HG03439 (cell line): ENCODE measurements at regions not wholly inside any gene's neighbourhood (a gene's known extent, or its start where the extent isn't known, plus 50 kb on each side); places are given as distances from the start of the nearest gene placed in this dataset.
"Not testable (repeated sequence)": the region's sequence is repeated elsewhere in the genome, so short reads cannot be mapped to it uniquely, and the experiment has no call there.

Experiments used
- ATAC-seq: cut with Tn5 transposase; IDR thresholded peaks from one replicate; pipeline ENCODE4 v1.9.1; 2021; ENCODE audit warnings: mild to moderate bottlenecking, moderate library complexity; ENCODE audit not compliant: unreplicated experiment

DNA sequence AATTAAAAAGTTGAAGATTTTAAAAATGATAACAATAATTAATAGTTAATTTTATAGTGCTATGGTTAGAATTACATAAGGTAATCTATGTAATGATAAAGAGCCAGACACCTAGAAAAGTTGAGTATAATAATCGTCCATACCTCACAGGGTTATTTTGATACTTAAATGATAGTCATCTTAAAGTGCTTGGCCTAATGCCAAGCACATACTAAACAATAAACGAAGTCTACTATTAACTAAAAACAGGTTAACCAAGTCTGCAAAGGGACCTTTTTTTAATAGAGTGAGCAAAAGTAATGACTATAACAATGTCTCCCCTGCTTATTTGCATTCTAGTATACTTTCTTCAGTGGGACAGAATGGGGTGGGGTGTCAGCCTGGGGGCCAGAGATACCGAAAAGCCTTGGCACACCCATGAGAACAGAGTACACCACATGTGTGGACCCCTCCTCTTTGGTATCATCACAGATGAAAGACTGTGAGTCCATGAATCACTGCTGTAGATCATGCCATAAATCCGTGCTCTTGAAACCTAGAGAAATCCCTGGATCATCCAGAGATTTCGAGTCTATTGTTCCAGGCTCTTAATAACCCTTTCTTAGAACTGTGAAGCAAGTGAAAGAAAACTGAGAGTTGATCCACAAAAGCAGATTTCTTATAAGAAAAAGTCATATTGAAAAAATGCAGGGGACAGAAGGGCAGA lies 249.5 kb downstream of the PRELID2 start:
- no peak for ATAC-seq

DNA sequence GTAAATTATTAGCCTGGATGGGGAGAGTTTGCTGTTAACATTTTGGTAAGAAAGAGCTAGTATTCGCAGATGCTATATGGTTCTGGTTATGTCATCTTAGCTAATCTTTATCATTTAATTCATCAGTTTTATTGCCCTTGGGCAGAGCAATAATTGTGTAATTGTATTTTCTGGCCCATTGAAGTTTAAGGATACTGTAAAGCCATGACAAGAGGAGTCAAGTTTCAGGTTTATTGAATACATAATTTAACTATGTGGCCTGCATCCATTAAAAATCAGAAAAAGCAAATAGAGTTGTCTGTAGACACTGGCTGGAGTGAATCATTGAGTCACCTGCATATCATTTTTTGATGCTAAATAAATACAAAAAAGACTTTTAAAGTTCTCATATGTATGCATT lies 255.8 kb downstream of the PRELID2 start:
- ATAC-seq: no peak

DNA sequence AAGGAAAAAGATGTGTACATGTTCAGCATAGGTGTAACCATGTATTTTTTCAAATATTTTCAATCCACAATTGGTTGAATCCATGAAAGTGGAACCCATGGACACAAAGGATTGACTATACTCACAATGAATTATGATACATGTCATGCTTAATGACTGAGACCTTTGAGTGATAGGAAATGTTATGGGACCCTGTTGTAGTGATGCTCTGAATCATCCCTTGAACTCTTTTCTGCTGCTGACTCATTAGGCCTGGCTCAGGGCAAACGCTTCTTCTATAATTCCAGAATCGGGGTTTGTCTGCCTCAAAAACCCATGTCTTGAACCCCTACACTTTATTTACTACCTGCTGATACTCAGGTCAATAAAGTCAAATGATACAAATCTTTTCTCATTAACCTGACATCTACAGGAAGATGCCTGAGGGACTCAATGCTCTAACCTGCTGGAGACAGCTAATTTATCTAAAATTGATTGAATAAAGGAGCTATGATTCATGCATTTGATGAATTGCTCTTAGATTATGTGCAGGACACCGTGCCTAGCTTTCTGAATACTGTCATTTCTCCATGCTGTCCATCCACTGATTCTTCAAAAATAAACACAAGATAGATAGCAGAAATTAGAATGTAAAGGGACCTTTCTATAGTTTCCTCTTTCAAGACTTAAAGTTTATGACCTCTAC lies 260.1 kb downstream of the PRELID2 start:
- no peak for ATAC-seq

DNA sequence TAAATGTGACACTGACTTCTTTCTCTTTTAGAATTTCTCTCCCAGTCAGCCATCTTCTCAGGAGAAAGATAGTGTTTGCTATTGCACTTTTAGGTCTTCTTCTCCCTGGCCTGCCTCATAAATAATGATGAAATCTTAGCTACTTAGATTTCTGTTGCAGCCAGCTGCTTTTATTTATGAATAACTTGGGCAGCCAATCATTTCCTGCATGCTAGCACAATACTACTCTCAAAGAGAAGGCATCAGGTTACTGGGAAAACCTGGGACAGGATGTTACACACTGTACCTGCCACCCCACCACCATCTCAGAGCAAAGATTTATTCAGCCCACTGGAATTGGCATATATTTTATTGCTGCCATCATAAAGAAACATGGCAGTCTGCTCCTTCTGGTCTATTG lies 266.6 kb downstream of the PRELID2 start:
- no peak for ATAC-seq

DNA sequence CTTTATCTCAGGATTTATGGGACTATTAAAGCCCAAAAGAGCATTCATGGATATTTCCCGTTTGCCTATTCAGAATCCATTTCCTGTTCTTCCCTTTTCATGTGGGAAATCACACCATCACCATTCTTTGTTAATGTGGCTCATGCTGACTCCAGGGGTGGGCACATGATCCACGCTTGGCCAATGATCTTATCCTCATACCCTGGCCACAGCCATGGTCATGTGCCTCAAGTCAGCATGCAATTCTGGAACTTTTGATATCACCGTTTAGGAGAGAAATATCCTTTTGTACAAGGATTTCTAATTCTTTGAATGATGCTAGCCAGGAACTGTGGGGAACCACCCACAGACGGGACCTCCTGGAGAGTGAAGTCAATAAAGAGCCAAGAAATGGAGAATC lies 272.2 kb downstream of the PRELID2 start:
- no peak for ATAC-seq

DNA sequence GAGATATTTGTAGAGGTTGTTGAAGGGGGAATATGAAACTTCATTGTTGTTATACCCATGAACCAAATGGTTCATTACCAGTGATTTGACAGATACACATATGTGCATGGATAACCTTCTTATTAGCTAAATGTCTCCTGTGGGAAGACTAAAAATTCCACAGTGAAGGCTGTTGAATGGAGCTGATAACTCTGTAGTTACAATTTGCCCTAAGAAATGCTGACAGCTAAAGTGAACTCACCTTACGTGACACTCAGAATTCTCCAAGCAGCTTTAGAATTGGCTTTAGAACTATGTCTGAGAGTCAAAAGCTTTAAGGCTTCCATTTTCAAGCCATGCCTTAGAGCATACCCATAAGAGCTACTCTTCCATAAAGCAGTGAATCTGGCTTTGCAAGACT lies 276.9 kb downstream of the PRELID2 start:
- no peak for ATAC-seq

DNA sequence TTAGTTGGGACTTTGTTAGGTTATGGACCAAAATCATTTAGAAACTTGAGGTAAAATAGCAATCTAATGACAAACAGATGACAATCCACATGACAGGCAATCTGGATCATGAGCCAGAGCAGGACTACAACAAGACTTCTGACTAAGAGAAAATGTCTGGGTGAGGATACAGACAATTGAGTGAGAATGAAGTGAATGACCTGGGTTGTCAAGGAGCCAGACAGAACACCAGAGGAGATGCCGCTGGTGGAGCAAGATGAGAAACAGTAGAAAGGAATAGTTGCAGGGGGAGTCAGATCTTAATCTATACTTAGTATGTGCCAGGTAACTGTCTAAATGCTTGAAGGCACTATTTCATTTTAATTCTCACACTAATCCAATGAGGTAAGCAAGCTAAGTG lies 277.8 kb downstream of the PRELID2 start:
- ATAC-seq: no peak

DNA sequence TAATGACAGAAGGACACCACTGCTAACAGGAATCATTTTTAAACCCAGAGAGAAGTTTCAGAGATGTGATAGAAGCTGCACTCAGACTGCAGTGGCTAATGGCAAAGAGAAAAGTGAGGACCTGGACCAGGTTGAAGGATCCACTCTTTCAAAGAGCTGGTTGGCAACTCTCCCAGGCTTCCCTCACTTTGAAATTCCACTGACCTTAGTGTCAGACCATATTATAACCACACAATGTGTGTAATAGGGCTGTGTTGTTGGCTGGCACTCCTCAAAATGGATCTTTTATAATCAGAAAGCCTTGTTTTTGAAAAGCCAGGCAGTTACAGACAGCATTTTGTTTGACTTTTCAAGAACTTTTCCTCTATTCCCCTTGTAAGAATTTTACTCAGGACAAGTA lies 280.7 kb downstream of the PRELID2 start:
- ATAC-seq: no peak

DNA sequence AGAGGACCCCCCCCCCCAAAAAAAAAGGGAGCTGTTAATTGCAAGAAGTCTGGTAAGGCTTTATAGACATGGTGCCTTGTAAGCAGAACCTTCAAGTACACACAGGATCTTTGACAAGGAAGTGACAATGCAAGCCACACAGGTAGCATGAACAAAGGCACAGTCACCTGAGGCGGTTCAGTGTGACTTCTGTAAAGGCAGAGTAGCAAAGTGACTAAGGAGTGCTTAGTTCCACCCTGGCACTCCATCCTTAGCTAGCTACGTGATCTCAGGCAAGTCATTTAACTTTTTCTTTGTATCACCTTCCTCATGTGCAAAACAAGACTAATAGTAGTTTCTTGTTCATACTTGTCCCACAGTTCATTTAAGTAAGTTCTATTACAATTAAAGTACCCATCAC lies 282.0 kb downstream of the PRELID2 start:
- ATAC-seq: no peak

DNA sequence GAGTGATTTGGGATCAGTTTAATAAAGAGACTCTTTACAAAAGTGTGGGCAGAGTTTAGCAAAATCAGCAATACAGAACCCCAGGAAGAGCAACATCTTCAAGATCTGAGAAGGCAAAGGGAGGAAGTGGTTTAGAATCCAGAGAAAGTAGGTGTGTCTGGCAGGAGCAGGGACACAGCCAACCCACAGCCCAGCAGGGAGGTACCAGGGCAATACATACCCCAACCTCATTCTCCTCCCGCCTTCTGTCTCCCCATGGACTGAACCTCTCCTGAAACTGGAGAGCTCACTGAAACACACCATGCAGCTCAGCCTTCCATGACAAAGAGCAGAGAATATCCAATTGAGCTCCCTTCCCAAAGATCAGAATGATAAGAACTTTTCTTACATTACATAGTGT lies 283.4 kb downstream of the PRELID2 start:
- ATAC-seq: no peak

DNA sequence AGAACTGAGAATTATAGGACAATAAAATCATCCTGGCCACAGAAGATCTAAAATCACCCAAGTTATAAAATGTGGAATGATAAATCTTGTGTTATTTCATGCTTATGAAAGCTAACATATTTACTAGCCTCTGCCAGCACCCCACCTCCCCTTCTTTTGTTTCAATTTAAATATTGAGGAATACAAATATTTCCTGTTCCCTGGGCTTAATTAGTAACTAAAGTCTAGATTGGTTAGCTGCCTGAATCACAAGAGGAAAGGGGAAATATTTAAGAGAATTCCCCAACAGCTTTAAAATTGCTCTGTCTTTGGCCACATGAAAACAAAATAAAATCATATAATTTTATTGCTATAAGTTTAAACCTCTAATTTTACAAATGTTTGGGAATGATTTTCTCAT lies 287.0 kb downstream of the PRELID2 start:
- no peak for ATAC-seq

DNA sequence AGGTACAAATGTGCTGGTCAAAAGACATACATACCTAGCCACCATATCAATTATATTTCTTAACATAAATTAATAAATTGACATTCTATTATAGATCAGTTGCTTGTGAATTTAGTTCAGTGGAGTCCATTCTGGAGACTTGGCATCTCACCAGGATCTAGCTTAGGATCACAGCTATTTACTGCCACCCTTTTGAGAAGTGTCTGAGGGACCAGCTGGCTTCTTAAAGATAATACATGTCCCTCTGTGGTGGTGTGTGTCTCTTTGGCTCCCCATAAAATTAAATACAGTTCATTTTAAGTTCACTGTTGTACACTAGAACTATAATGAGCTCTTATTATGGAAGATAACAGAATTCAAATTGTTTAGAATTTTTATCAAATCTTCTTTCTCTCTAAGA lies 290.7 kb downstream of the PRELID2 start:
- ATAC-seq: no peak

DNA sequence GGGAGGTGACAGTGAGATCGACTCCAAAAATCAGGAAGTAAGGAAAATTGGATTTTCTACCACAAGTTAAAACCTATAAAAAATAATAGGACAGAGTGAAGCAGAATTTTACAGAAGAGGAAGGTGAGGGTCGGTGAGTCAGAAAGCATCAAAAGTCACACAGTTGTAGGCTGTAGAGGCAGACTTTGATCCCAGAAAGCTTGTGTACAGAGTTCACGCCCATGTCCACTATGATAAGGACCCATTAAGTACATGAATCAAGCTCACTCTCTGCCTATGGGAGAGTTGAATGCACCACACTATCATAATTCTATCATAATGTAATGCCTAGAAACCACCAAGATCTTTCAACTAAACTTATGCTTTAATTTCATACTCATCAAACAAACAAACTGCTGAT lies 291.2 kb downstream of the PRELID2 start:
- ATAC-seq: no peak

DNA sequence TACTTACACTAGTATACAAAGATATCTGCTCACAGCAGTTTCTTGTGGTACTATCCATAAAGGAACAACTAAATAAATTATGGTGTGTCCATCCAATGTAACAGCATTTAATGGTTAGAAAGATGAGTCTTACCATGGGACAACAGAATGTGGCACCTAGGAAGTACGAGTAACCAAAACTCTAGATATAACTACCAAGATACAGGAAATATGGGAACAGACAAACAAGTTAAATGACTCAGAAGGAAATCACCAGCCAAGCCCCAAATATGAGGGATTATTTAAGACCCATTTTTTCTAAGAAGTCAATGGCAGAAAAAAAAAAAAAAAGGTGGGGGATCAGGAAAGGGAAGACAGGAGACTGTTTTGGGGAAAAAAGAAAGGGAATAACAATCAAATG lies 294.8 kb downstream of the PRELID2 start:
- no peak for ATAC-seq

DNA sequence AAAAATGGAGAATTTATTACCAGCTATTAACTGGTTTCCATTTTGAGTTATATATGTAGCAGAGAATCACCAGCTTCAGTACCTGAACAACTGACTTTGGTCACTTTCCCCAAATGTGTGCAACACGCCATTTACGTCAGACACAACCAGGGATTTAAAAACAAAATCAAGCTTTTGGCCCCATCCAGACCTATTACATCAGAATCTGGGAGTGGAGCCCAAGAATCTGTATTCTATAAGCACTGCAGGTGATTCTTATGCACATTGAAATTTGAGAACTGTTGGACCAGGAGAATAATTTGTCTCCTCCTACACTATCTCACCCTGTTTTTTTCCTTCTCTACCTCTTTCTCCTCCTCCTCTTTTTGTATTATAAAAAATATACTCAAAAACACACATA lies 295.9 kb downstream of the PRELID2 start:
- ATAC-seq: no peak

DNA sequence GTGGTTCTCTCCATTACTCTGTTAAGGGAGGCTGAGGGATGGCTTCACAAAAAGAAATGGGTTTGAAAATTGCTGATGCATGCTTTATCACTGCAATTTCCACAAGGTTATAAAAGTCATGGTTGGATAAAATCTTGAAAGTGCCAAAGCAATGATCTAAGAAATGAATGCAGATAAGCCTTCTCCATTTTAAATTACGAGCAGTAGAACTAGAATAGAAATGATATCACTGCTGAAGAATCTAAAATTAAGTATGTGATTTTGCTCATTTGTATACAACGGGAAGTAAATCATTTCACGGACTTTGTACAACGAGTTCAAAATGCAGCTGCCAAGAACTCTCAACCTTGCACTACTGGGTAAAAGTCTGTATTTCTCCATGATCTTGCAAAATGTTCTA lies 299.0 kb downstream of the PRELID2 start:
- ATAC-seq: no peak

DNA sequence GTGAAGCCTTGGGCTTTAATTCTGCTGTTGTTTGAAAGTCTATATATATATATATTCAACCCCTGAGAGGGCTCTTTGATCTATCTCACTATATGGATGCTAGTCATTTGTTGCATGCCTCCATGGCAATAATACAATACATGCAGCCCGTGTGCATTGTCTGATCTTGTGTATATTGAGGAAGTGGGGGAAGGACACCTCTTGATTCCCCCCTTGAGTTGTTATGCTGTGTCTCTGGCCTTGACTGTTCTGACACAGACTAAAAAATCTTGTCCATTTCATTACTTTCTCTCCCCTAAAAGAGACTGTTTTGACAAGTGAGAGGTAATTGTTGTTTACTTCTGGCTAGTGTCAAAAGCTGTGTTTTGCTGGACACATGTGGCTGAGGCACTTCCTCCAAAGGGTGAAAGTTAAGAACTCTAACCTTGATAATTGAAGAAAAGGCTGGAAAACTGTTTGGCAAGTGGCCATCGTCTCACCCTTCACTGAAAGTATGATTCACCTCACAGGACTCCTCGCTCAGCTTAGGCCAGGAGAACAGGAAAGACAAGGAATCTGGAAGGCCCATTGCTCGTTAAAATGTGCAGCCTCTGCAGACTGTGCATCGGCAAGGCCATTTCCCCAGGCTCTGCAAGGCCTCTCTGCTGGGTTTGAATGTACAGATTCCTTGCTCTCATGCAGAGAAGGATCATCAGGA lies 304.0 kb downstream of the PRELID2 start:
- ATAC-seq: no peak

DNA sequence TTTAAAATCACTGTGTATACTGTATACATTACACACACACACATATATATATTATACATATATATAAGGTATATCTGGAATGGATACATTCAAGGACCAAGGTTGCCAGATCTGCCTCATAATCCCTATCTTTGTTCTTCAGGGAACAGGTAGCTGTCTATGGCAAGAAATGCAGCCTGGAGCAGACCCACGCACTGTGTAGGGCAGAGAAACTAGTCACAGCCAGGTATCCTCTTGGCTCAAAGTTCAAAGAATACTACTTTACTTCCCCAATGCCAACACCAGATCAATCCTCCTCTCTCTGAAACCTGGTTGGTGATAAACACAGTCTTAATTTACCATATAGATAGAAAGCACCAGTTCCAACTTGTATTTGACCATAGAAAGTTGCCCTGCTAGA lies 313.6 kb downstream of the PRELID2 start:
- ATAC-seq: no peak

DNA sequence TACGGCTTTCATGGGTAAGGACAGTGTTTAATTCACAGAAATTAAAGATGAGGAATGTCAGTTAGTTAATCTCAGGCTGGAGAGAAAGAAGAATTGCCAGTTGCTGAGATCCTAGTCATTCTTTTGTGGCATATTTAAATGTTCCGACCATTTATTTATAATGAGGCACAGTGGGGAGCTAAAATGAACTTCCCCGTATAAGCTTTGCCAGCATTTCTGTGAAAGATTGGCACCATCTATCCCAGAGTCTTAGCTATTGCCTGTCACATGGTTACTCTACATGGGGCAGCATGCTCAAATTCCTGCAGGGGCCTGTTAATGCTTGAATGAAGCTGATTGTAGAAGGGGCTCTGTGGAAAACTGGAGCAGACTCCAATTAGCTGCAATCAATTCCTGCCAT lies 314.1 kb downstream of the PRELID2 start:
- no peak for ATAC-seq

DNA sequence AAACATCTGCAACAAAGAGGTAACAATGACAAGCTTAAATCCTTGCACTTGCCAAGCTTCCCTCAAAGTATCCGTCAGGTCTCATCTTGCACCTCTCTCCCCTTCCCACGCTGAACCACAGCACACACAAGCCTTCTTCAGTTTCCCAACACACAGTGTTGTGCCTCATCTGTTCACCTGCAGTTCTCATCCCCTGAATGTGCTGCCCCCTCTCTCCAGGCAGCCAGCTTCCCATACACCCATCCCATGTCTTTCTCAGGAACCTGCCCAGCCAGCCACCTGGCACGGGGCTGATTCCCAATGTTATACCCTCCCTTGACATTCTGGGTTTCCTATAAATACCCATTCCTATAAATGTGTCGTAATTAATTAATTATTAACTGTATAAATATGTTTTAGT lies 314.8 kb downstream of the PRELID2 start:
- no peak for ATAC-seq

DNA sequence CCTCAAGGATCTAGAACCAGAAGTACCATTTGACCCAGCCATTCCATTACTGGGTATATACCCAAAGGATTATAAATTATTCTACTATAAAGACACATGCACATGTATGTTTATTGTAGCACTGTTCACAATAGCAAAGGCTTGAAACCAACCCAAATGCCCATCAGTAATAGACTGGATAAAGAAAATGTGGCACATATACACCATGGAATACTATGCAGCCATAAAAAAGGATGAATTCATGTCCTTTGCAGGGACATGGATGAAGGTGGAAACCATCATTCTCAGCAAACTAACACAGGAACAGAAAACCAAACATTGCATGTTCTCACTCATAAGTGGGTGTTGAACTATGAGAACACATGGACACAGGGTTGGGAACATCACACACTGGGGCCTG lies 317.6 kb downstream of the PRELID2 start:
- ATAC-seq: not testable (repeated sequence)

DNA sequence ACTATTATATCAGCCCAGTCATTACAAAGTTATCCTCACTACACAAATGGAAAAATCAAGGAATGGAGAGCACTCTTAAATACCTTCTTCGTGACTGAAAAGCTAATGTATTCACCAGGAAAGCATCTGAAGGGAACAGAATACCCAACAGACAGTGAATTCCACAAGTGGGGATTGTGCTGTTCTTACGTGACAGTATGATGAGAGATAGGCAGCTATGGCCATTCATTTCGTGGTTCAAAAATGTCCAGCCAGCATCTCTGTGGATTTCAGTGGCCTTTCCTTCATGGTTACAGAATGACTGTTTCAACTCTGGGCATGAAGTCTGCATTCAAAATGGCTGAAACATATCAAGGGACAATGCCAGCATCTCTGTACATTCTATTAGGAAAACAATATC lies 323.8 kb downstream of the PRELID2 start:
- ATAC-seq: no peak
